Thyroid gland (tissue), 4 donors: ENCODE measurements at regions not wholly inside any gene's neighbourhood (a gene's known extent, or its start where the extent isn't known, plus 50 kb on each side); places are given as distances from the start of the nearest gene placed in this dataset.
"Not testable (repeated sequence)": the region's sequence is repeated elsewhere in the genome, so short reads cannot be mapped to it uniquely, and the experiment has no call there.

Experiments
- DNase-seq, 2 donors: peaks; one replicate each; pipeline ENCODE4 v3.0.0-alpha.2; 2019
- H3K27ac ChIP-seq, 3 donors: fragments of 200-600 bp; sonication (generic); 1 replicate in 2 of 3; 2 replicates in 1 of 3; pipeline ENCODE4 v1.5.1; 2016 to 2019; ENCODE audit warnings: mild to moderate bottlenecking in 1 of 3, moderate library complexity in 1 of 3
- H3K27me3 ChIP-seq: fragments of 200-600 bp; sonication (generic); one replicate; pipeline ENCODE4 v1.5.1; 2019
- H3K36me3 ChIP-seq, 2 donors: fragments of 200-600 bp; sonication (generic); one replicate each; pipeline ENCODE4 v1.5.1; 2016 to 2019
- H3K4me1 ChIP-seq, 2 donors: fragments of 200-600 bp; sonication (generic); one replicate each; pipeline ENCODE4 v1.5.1; 2017 to 2019
- H3K4me3 ChIP-seq, 3 donors: fragments of 200-600 bp; sonication (generic); replicated peaks in 1 of 3; 1 replicate in 2 of 3; 2 replicates in 1 of 3; pipeline ENCODE4 v1.5.1; 2016; ENCODE audit warnings: mild to moderate bottlenecking in 1 of 3
- H3K9me3 ChIP-seq: fragments of 200-600 bp; sonication (generic); one replicate; pipeline ENCODE4 v1.5.1; 2017
- CTCF ChIP-seq, 6 experiments: fragments of 200-600 bp in 3 of 6; fragments of 450-650 bp in 3 of 6; sonication (generic) in 3 of 6; IDR thresholded peaks; one replicate each; pipeline ENCODE4 v1.5.1; 2016 to 2019; ENCODE audit warnings: antibody characterized with exemption in 6 of 6, mild to moderate bottlenecking in 2 of 6, inconsistent platforms in 1 of 6, moderate library complexity in 1 of 6
- POLR2A ChIP-seq, 2 donors: fragments of 450-650 bp; IDR thresholded peaks; one replicate each; pipeline ENCODE4 v1.6.1; 2017; ENCODE audit warnings: antibody characterized with exemption in 2 of 2, mild to moderate bottlenecking in 2 of 2, moderate library complexity in 1 of 2
- WGBS, 2 donors: methylation state at CpG; one replicate each; pipeline ENCODE4 v1.1.5; 2017; 5-methylcytosine and 5-hydroxymethylcytosine counted together
- intact Hi-C: fragments of 100-400 bp; cut with DNase I; formaldehyde crosslinking; loops from one replicate; pipeline ENCODE4 v1.15.1; 2023

GRCh38 chr6:145092554-145092953, 642.8 kb downstream of the EPM2A start:
- DNase-seq: no peak
- no peaks in the 10 kb centered on the region for H3K36me3 ChIP-seq
- no peaks in the 10 kb centered on the region for H3K4me1 ChIP-seq
- H3K9me3 ChIP-seq: no peaks in the 10 kb centered on the region
- intact Hi-C loops: no loop called here
- no peak for TF ChIP-seq CTCF (IDR thresholded peaks at IDR 0.05)
- TF ChIP-seq POLR2A (IDR thresholded peaks at IDR 0.05): no peak
- no peak overlapping the region for H3K27ac ChIP-seq
- WGBS, 2 donors: 78 to 79% methylated on average over 4 of the region's 4 CpGs
- H3K4me3 ChIP-seq: no peak overlapping the region
- no peaks in the 10 kb centered on the region for H3K27me3 ChIP-seq

- no peak overlapping the region for H3K4me3 ChIP-seq
- 77 to 87% methylated on average over 2 of the region's 2 CpGs for WGBS, 2 donors
- no peaks in the 10 kb centered on the region for H3K4me1 ChIP-seq
- H3K27ac ChIP-seq: no peak overlapping the region
- H3K27me3 ChIP-seq: no peaks in the 10 kb centered on the region
- intact Hi-C loops: no loop called here
- H3K36me3 ChIP-seq: no peaks in the 10 kb centered on the region
- no peak for TF ChIP-seq CTCF (IDR thresholded peaks at IDR 0.05)
- no peak for TF ChIP-seq POLR2A (IDR thresholded peaks at IDR 0.05)
- H3K9me3 ChIP-seq: no peaks in the 10 kb centered on the region
- DNase-seq: no peak
Observed at GRCh38 chr6:145093226-145093625, 642.1 kb downstream of the EPM2A start.

GRCh38 chr6:145096846-145097245, 638.5 kb downstream of the EPM2A start:
- Histone ChIP-seq H3K9me3 (no peaks in the 10 kb centered on the region), H3K27me3 (no peaks in the 10 kb centered on the region), H3K4me1 (no peaks in the 10 kb centered on the region), H3K4me3 (no peak overlapping the region), H3K27ac (no peak overlapping the region), H3K36me3 (no peaks in the 10 kb centered on the region)
- intact Hi-C loops: no loop called here
- TF ChIP-seq CTCF (IDR thresholded peaks at IDR 0.05) (no peak), POLR2A (IDR thresholded peaks at IDR 0.05) (no peak)
- WGBS, 2 donors: 80 to 89% methylated on average over 1 of the region's 1 CpG
- DNase-seq: no peak

GRCh38 chr6:145098127-145098526, 637.2 kb downstream of the EPM2A start:
- H3K4me3 ChIP-seq, H3K27me3 ChIP-seq, H3K9me3 ChIP-seq, DNase-seq, H3K36me3 ChIP-seq, H3K4me1 ChIP-seq, H3K27ac ChIP-seq, intact Hi-C loops: not testable (repeated sequence)
- WGBS, 2 donors: 80% methylated on average over 6 of the region's 6 CpGs

- WGBS, 2 donors: 100% methylated on average over 1 of the region's 1 CpG
- Histone ChIP-seq H3K27ac (no peak overlapping the region), H3K27me3 (no peaks in the 10 kb centered on the region), H3K4me3 (no peak overlapping the region), H3K9me3 (no peaks in the 10 kb centered on the region), H3K4me1 (no peaks in the 10 kb centered on the region), H3K36me3 (no peaks in the 10 kb centered on the region)
- no peak for DNase-seq
- no peak for TF ChIP-seq CTCF (IDR thresholded peaks at IDR 0.05)
- TF ChIP-seq POLR2A (IDR thresholded peaks at IDR 0.05): no peak
- intact Hi-C loops: no loop called here
Observed at GRCh38 chr6:145099713-145100112, 635.6 kb downstream of the EPM2A start.

- no peak for DNase-seq
- H3K36me3 ChIP-seq: no peaks in the 10 kb centered on the region
- no peak overlapping the region for H3K27ac ChIP-seq
- no peak for TF ChIP-seq CTCF (IDR thresholded peaks at IDR 0.05)
- TF ChIP-seq POLR2A (IDR thresholded peaks at IDR 0.05): no peak
- H3K9me3 ChIP-seq: no peaks in the 10 kb centered on the region
- intact Hi-C loops: no loop called here
- H3K4me3 ChIP-seq: no peak overlapping the region
- no peaks in the 10 kb centered on the region for H3K4me1 ChIP-seq
- no peaks in the 10 kb centered on the region for H3K27me3 ChIP-seq
- 88 to 94% methylated on average over 1 of the region's 1 CpG for WGBS, 2 donors
Observed at GRCh38 chr6:145110109-145110508, 625.2 kb downstream of the EPM2A start.

- H3K4me1 ChIP-seq, intact Hi-C loops, DNase-seq, H3K36me3 ChIP-seq, H3K9me3 ChIP-seq, H3K27me3 ChIP-seq, H3K4me3 ChIP-seq, H3K27ac ChIP-seq: not testable (repeated sequence)
- 91 to 92% methylated on average over 2 of the region's 2 CpGs for WGBS, 2 donors
Observed at GRCh38 chr6:145111407-145111806, 623.9 kb downstream of the EPM2A start.
